NCI-H226 (cell line): ENCODE measurements at regions not wholly inside any gene's neighbourhood (a gene's known extent, or its start where the extent isn't known, plus 50 kb on each side); places are given as distances from the start of the nearest gene placed in this dataset.
"Not testable (repeated sequence)": the region's sequence is repeated elsewhere in the genome, so short reads cannot be mapped to it uniquely, and the experiment has no call there.

ENCODE experiments used
- DNase-seq: peaks from one replicate; pipeline ENCODE4 v3.0.0-alpha.2; 2015

DNA sequence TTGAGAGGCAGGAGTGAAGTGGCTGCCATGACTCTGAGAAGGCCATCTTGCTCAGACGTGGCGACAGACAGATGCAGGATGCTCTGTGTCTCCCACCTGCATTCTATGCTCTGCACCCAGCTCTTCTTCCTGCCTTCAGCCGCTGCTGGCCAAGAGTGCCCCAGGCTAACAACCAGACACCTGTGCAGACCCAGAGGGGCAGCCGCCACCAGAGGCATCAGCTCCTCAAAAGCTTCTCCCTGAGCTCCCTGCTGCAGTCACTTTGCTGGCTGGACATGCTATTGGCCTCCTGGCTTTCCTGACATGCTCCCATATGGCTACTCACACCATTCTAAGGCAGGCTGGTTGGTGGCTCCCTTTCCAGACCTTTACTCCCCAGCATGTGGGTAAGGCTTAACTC lies 70.6 kb upstream of the GRB10 start:
- no peak for DNase-seq

DNA sequence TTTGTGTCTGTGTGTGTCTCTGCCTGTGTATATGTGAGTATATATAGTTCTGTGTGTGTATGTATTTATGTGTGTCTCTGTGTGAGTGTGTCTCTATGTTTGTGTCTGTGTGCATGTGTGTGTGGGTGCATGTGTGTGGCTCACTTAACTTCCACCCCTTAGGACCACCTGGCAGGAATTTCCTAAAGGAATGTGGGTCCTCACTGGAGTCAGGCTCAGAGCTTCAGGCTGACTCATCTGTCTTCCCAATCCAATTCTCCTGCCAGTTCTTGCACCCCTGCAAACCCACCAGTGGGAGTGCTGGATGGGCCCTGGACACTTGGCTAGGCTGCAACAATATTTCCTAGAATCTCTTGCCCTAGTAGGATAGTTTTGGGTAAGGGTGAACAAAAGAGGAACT lies 70.2 kb upstream of the GRB10 start:
- DNase-seq, result no peak

DNA sequence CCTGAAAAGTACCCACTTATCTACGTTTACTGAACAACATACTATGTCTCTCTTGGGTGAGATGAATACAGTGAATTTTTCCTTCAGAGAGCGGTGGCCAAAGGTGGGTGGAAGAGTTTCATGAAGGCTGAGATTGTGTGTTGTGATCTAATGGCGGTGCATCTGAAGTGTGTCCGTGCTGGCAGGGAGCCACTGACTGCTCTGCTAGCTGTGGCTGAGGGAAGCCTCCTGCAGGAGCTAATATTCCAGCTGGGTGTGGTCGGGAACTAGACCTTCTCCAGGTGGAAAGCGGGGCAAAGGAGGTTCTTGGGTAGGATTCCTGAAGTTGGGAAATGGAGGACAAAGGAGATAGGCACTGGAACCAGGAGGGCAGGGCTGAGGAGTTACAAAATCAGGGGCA lies 69.2 kb upstream of the GRB10 start:
- no peak for DNase-seq

DNA sequence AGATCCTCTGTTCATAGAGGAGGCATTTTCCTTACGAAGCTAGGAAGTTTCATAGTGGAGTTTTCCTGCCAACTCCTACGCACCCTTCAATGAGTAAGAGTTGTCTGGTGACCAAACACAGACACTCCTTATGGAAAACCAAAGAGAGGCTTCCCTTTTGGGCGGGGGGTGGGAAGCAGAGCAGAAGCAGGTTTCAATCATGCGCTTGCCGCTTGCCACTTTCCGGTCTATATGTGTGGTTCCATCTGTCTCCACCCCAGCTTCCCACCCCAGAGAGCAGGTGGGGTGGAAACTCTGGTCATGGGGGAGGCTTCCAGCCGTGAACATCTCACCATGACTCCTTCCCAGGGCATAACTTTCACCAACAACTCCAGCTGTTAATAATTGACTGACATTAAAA lies 68.8 kb upstream of the GRB10 start:
- peak; percentile 39 for DNase-seq

DNA sequence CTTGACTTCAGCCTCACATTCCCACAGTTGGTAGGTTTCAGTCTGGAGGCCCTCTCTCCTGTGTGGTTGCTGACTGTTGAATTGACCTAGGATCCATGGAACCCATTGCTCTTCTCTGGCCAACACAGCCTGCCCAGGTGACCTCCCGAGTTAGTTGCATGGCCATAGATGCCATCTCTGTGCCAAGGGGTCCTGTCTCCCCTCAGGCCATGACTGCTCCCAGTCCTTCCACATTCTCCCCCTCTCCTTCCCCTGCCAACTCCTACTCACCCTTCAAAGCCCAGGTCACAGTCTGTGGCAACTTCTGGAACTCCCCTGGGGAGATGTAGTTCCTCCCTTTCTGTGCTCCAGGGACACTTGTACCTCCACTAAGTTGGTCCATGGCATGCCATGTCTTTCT lies 67.3 kb upstream of the GRB10 start:
- DNase-seq, result no peak

DNA sequence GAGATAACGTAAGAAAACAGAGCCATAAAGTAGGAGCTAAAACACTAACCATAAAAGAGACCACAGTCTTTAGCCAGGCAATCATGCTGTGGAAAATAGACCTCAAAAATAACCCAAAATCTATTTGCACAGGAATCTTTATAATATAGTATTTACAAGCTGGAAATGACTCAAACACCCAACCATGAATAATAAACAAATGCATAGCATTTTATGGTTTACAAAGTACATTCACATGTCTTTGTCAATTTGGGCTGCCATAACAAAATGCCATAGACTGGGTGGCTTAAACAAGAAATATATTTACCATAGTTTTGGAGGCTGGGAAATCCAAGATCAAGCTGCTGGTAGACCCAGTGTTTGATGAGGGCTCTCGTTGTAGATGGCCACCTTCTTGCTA lies 65.5 kb upstream of the GRB10 start:
- no peak for DNase-seq

- not testable (repeated sequence) for DNase-seq
These were observed 62.2 kb upstream of the GRB10 start for GRCh38 chr7:50844861-50845260.

GRCh38 chr7:50842041-50842440 lies 59.3 kb upstream of the GRB10 start:
- no peak for DNase-seq

- DNase-seq, result no peak
These were observed 56.1 kb upstream of the GRB10 start for GRCh38 chr7:50838675-50839377.

DNA sequence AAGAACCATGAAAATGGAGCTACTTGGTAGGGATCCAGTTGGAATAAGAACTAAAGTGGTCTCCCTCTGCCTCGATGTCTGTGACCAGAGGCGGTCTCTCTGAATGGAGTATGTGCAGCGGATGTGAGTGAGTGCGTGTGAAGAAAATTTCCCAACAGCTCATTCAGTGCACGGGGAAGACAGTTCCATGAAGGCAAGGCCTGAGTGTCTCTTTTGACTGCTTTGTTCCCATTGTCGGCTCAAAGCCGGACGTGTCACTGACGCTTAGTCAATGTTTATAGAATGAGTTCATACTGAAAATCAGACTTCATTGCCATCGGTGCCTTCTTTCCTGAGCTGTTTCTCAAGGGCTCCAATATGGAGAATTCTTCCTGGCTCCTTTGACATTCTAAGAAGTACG lies 55.3 kb upstream of the GRB10 start:
- no peak for DNase-seq

DNA sequence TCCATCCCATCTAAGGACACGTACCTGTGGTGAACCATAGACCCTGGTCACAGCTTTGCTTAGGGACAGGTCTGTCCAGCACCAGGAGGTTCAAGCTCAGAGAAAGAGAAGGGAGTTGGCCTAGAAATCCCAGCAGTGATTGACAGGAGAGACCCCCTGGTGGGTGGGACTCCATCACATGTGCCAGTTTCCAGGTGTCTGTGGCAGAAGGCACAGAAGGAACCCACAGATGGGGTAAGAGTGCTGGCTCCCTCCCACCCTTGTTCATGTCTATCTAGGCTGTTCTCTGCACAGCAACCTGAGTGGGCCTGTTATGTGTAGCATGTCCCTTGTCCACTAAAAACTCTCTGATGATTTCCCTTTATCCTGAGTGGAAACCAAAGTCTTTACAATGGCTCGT lies 54.0 kb upstream of the GRB10 start:
- no peak for DNase-seq

GRCh38 chr7:50835156-50835555 lies 52.5 kb upstream of the GRB10 start:
- peak; percentile 32 for DNase-seq

- no peak for DNase-seq
These were observed 52.0 kb upstream of the GRB10 start for GRCh38 chr7:50834679-50835078.

- no peak for DNase-seq
These were observed 51.4 kb upstream of the GRB10 start for GRCh38 chr7:50834031-50834535.

DNA sequence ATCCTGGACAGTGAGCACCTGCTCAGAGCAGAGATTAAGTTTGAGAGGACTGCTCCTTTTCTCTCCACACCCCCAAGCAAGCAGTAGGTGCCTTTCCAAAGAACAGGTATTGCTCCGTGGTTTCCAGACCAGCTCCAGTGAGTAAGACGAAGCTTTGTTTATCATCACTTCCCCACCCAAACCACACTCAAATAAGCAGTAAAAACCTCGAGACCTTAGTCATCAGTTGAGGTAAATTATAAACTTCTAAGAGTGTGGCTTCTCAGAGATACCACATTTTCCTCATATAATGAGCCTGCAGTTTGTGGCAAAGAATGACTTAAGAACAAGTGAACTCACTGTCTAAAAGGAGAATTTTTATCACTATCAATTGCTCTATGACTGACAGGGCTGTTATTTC lies 50.0 kb upstream of the GRB10 start:
- DNase-seq, result peak; percentile 41
